ENCODE measurements at regions not wholly inside any gene's neighbourhood (a gene's known extent, or its start where the extent isn't known, plus 50 kb on each side); places are given as distances from the start of the nearest gene placed in this dataset.

DNA sequence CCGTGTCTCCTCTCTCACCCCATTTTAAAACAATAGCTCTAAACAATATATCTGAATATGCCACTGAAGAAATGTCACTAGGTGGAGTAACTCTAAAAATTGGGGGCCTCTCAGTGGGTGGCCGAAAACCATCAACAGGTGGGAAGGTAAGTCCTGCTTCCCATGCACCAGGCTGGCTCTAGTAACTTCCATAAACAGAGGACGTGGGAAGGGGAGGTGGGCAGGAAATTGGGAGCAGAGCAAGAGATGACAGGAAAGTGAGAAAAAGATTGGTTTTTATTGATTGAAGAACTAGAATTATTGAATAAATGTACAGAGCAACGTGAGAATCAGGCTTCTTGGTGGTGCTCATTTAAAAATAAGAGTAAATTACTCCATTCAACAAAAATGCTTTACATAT, 170.4 kb downstream of the SOCS6 start:
- no peak overlapping the region for H3K4me3 Mint-ChIP-seq
- TF ChIP-seq, protein P1, sequence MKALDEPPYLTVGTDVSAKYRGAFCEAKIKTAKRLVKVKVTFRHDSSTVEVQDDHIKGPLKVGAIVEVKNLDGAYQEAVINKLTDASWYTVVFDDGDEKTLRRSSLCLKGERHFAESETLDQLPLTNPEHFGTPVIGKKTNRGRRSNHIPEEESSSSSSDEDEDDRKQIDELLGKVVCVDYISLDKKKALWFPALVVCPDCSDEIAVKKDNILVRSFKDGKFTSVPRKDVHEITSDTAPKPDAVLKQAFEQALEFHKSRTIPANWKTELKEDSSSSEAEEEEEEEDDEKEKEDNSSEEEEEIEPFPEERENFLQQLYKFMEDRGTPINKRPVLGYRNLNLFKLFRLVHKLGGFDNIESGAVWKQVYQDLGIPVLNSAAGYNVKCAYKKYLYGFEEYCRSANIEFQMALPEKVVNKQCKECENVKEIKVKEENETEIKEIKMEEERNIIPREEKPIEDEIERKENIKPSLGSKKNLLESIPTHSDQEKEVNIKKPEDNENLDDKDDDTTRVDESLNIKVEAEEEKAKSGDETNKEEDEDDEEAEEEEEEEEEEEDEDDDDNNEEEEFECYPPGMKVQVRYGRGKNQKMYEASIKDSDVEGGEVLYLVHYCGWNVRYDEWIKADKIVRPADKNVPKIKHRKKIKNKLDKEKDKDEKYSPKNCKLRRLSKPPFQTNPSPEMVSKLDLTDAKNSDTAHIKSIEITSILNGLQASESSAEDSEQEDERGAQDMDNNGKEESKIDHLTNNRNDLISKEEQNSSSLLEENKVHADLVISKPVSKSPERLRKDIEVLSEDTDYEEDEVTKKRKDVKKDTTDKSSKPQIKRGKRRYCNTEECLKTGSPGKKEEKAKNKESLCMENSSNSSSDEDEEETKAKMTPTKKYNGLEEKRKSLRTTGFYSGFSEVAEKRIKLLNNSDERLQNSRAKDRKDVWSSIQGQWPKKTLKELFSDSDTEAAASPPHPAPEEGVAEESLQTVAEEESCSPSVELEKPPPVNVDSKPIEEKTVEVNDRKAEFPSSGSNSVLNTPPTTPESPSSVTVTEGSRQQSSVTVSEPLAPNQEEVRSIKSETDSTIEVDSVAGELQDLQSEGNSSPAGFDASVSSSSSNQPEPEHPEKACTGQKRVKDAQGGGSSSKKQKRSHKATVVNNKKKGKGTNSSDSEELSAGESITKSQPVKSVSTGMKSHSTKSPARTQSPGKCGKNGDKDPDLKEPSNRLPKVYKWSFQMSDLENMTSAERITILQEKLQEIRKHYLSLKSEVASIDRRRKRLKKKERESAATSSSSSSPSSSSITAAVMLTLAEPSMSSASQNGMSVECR (CRISPR knock-in tag; IDR thresholded peaks at IDR 0.05; ENCODE audit: borderline replicate concordance): no peak
- TF ChIP-seq ZNF423 (CRISPR knock-in tag; IDR thresholded peaks at IDR 0.05) (no peak), ZNF416 (CRISPR knock-in tag; IDR thresholded peaks at IDR 0.05) (no peak), KAT7 (CRISPR knock-in tag; IDR thresholded peaks at IDR 0.05; ENCODE audit: borderline replicate concordance) (no peak), HMGA2 (CRISPR knock-in tag; IDR thresholded peaks at IDR 0.05) (no peak)
- TF ChIP-seq, protein P2, sequence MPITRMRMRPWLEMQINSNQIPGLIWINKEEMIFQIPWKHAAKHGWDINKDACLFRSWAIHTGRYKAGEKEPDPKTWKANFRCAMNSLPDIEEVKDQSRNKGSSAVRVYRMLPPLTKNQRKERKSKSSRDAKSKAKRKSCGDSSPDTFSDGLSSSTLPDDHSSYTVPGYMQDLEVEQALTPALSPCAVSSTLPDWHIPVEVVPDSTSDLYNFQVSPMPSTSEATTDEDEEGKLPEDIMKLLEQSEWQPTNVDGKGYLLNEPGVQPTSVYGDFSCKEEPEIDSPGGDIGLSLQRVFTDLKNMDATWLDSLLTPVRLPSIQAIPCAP (CRISPR knock-in tag; IDR thresholded peaks at IDR 0.05): no peak
- TF ChIP-seq, protein P3, sequence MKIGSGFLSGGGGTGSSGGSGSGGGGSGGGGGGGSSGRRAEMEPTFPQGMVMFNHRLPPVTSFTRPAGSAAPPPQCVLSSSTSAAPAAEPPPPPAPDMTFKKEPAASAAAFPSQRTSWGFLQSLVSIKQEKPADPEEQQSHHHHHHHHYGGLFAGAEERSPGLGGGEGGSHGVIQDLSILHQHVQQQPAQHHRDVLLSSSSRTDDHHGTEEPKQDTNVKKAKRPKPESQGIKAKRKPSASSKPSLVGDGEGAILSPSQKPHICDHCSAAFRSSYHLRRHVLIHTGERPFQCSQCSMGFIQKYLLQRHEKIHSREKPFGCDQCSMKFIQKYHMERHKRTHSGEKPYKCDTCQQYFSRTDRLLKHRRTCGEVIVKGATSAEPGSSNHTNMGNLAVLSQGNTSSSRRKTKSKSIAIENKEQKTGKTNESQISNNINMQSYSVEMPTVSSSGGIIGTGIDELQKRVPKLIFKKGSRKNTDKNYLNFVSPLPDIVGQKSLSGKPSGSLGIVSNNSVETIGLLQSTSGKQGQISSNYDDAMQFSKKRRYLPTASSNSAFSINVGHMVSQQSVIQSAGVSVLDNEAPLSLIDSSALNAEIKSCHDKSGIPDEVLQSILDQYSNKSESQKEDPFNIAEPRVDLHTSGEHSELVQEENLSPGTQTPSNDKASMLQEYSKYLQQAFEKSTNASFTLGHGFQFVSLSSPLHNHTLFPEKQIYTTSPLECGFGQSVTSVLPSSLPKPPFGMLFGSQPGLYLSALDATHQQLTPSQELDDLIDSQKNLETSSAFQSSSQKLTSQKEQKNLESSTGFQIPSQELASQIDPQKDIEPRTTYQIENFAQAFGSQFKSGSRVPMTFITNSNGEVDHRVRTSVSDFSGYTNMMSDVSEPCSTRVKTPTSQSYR (CRISPR knock-in tag; IDR thresholded peaks at IDR 0.05): no peak
- TF ChIP-seq, protein P4, sequence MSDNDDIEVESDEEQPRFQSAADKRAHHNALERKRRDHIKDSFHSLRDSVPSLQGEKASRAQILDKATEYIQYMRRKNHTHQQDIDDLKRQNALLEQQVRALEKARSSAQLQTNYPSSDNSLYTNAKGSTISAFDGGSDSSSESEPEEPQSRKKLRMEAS (CRISPR knock-in tag; IDR thresholded peaks at IDR 0.05): no peak
- H3K4me1 Mint-ChIP-seq: peaks cover 13% of the 10 kb centered on the region
- H3K36me3 Mint-ChIP-seq: no peaks in the 10 kb centered on the region
- H3K27me3 Mint-ChIP-seq (ENCODE audit: low read depth): no peaks in the 10 kb centered on the region; the same call in 1 of the 2 replicates
- ATAC-seq (no peak), DNase-seq (ENCODE audit: low spot score) (no peak)
- POLR2A ChIA-PET: no interaction called here
- CTCF ChIA-PET: no interaction called here
- H3K27ac Mint-ChIP-seq: no peak overlapping the region
- no peaks in the 10 kb centered on the region for H3K9me3 Mint-ChIP-seq

DNA sequence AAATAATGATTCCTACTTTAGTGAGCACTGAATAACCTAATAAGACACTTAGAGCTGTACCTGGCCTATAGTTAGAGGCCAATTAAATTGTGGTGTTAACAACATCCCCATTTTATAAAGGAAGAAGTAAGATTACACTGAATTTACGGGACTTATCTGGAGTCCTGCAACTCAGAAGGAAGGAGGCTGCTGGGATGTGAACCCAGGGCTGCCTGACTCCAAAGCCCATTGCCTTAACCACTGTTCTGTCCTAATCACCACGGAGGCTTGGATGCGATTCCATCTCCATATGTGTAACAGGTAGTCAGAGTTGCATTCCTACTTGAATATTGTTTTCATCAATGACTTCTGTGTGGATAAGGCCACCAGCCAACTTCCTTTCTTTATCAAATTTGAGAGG, 168.9 kb downstream of the SOCS6 start:
- Mint-ChIP-seq H3K4me3 (no peak overlapping the region), H3K4me1 (peaks cover 25% of the 10 kb centered on the region), H3K27ac (no peak overlapping the region), H3K36me3 (no peaks in the 10 kb centered on the region), H3K9me3 (no peaks in the 10 kb centered on the region), H3K27me3 (ENCODE audit: low read depth) (no peaks in the 10 kb centered on the region; the same call in 1 of the 2 replicates)
- no peak for DNase-seq (ENCODE audit: low spot score)
- no peak for ATAC-seq
- TF ChIP-seq TEAD4 (CRISPR knock-in tag; IDR thresholded peaks at IDR 0.05) (no peak), PRRX2 (CRISPR knock-in tag; IDR thresholded peaks at IDR 0.05) (no peak), NFYB (CRISPR knock-in tag; conservative IDR thresholded peaks at IDR 0.05; ENCODE audit: low read depth) (no peak), ZBTB21 (CRISPR knock-in tag; IDR thresholded peaks at IDR 0.05; ENCODE audit: borderline replicate concordance) (no peak), NR1H2 (CRISPR knock-in tag; IDR thresholded peaks at IDR 0.05) (no peak), ATF1 (CRISPR knock-in tag; IDR thresholded peaks at IDR 0.05) (no peak), ZNF671 (CRISPR knock-in tag; IDR thresholded peaks at IDR 0.05) (no peak), MXD4 (CRISPR knock-in tag; IDR thresholded peaks at IDR 0.05; ENCODE audit: borderline replicate concordance) (no peak), RELA (CRISPR knock-in tag; IDR thresholded peaks at IDR 0.05; ENCODE audit: borderline replicate concordance) (no peak)
- TF ChIP-seq, protein P5, sequence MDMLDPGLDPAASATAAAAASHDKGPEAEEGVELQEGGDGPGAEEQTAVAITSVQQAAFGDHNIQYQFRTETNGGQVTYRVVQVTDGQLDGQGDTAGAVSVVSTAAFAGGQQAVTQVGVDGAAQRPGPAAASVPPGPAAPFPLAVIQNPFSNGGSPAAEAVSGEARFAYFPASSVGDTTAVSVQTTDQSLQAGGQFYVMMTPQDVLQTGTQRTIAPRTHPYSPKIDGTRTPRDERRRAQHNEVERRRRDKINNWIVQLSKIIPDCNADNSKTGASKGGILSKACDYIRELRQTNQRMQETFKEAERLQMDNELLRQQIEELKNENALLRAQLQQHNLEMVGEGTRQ (CRISPR knock-in tag; IDR thresholded peaks at IDR 0.05): no peak
- TF ChIP-seq, protein P6, sequence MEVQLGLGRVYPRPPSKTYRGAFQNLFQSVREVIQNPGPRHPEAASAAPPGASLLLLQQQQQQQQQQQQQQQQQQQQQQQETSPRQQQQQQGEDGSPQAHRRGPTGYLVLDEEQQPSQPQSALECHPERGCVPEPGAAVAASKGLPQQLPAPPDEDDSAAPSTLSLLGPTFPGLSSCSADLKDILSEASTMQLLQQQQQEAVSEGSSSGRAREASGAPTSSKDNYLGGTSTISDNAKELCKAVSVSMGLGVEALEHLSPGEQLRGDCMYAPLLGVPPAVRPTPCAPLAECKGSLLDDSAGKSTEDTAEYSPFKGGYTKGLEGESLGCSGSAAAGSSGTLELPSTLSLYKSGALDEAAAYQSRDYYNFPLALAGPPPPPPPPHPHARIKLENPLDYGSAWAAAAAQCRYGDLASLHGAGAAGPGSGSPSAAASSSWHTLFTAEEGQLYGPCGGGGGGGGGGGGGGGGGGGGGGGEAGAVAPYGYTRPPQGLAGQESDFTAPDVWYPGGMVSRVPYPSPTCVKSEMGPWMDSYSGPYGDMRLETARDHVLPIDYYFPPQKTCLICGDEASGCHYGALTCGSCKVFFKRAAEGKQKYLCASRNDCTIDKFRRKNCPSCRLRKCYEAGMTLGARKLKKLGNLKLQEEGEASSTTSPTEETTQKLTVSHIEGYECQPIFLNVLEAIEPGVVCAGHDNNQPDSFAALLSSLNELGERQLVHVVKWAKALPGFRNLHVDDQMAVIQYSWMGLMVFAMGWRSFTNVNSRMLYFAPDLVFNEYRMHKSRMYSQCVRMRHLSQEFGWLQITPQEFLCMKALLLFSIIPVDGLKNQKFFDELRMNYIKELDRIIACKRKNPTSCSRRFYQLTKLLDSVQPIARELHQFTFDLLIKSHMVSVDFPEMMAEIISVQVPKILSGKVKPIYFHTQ (CRISPR knock-in tag; IDR thresholded peaks at IDR 0.05): no peak
- TF ChIP-seq, protein P3 (CRISPR knock-in tag; IDR thresholded peaks at IDR 0.05): no peak
- ChIA-PET POLR2A (no interaction called here), CTCF (no interaction called here)
